GM13977 (cell line): ENCODE measurements at regions not wholly inside any gene's neighbourhood (a gene's known extent, or its start where the extent isn't known, plus 50 kb on each side); places are given as distances from the start of the nearest gene placed in this dataset.

ENCODE experiments used
- DNase-seq: peaks from one replicate; pipeline ENCODE4 v3.0.0; 2012; ENCODE audit warnings: low spot score
- in situ Hi-C: fragments of 300-500 bp; cut with MboI; formaldehyde crosslinking; loops from one replicate; pipeline ENCODE4 v1.12.0; 2022; ENCODE audit warnings: low sequenced_read_pairs, low pct_unique_long_range_greater_than_20kb, mixed read lengths, inconsistent platforms; ENCODE audit not compliant: unreplicated experiment
- TF ChIP-seq, protein P1 (sequence below): IDR thresholded peaks from 2 replicates; pipeline ENCODE4 v1.5.1; 2012; ENCODE audit warnings: mild to moderate bottlenecking, control low read depth; ENCODE audit not compliant: insufficient read depth; ENCODE audit errors: extremely low read depth, missing control alignments

DNA sequence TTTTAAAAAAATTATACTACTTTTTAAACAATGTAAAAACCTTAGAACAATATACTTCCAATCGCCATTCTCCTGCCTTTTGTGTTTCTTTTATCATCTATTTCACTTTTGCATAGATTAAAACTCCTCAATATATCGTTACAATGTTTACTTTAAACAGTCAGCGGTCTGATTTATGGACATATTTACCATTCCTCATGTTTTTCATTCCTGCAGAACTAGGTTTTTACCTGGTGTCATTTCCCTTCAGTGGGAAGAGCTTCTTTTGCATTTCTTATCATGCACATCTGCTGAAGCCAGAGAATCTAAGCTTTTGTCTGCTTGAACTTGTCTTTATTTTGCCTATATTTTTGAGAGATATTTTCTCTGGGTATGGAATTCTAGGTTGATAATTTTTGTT is 277.4 kb upstream of the PLXNA2 start:
- no peak for DNase-seq
- TF ChIP-seq, protein P1, sequence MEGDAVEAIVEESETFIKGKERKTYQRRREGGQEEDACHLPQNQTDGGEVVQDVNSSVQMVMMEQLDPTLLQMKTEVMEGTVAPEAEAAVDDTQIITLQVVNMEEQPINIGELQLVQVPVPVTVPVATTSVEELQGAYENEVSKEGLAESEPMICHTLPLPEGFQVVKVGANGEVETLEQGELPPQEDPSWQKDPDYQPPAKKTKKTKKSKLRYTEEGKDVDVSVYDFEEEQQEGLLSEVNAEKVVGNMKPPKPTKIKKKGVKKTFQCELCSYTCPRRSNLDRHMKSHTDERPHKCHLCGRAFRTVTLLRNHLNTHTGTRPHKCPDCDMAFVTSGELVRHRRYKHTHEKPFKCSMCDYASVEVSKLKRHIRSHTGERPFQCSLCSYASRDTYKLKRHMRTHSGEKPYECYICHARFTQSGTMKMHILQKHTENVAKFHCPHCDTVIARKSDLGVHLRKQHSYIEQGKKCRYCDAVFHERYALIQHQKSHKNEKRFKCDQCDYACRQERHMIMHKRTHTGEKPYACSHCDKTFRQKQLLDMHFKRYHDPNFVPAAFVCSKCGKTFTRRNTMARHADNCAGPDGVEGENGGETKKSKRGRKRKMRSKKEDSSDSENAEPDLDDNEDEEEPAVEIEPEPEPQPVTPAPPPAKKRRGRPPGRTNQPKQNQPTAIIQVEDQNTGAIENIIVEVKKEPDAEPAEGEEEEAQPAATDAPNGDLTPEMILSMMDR = no peak
- in situ Hi-C loops = no loop called here

DNA sequence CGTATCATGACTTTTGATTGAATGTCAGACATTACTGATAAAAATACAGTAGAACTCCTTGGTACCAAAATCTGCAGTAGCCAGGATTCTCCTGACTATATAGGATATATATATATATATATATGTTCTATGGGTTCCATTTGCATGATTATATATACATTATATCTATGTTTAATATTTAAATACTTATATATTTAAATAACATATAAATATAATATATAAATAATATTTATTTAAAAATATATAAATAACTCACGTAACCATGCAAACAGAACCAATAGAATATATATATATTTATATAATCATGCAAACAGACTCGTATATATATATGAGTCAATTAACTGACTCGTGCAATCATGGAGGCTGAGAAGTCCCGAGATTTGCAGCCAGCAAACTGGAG is 278.8 kb upstream of the PLXNA2 start:
- TF ChIP-seq, protein P1 = no peak
- no peak for DNase-seq
- in situ Hi-C loops = no loop called here

DNA sequence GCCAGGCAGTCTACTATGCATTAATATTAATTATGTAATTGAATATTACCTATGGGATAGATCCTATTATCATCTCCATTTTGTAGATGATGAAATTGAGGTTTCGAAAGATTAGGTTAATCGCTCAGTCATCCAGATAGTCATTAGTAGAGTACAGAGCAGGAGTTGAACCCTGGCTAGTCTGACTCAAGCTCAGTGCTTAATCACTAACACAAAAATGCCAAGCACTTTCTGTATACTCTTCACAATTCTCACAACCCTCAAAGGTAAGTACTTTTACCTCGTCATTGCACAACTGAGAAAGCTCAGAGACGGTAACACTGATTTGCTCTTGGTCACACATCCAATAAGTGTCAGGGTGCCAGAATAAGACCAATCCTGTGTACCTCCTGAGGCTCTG is 280.2 kb upstream of the PLXNA2 start:
- DNase-seq = no peak
- in situ Hi-C loops = no loop called here
- TF ChIP-seq, protein P1 = no peak

DNA sequence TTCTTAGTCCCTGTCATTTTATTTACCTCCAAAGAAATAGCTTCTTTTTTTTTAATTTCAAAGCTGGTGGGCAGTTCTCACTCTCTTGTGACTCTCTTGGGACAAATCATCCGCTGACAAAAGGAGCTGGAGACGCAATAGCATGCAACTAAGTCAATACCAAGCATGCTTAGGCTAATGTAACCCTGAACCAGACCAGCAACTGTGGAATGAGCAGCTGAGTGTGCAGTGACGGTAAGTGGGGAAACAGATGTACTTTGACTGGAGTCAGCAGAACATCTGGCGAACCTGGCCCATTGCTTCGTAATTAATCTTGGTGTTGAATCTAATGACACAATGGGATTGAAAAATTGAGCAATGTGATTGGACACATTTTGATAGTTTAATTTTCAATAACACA is 280.7 kb upstream of the PLXNA2 start:
- no peak for DNase-seq
- TF ChIP-seq, protein P1 = no peak
- in situ Hi-C loops = no loop called here

DNA sequence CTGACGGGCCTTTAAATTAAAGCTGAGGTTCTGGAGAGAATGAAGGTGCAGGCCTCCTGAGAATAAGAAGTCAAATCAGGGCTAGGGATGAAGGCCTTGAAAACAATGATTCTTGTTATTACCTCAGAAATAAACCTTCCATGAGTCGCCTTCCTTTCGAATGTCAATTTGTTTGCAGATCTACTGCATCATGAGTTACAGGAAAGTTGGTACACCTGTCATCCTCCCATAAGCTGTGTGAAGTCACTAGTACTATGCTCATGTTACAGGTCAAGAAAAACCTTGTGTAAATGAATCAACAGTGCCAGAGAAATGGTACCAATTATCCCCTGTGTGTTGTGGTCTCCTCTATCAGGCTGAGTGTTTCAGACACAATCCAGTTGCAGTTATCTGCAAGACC is 281.2 kb upstream of the PLXNA2 start:
- DNase-seq = no peak

DNA sequence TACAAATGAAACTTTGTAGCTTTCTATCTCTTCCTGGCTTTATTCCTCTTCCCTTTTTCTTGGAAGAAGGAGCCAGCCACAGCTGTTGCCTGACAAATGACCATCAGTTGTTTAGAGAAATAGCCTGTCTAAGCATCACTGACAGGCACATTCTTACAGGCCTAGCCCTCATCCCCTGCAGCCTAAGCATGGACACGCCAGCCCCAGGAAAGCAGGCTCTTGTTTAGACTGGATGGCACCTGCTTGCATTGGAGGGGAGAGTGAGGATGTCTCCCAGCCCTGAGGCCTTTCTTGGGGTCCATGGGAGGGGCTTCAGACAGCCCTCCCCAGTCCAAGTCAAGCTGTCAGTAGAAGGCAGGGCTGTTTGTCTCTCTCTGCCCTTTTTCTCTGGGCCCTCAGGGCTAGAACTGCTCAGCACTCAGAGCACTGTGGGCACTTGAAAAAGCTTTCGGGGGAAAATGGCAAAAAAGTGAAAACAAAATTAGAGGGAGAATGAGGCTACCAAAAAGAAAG is 282.5 kb upstream of the PLXNA2 start:
- no peak for DNase-seq
- in situ Hi-C loops = no loop called here
- TF ChIP-seq, protein P1 = no peak

More for the DNA sequence above, 281.2 kb upstream of the PLXNA2 start:
- in situ Hi-C loops = no loop called here
- TF ChIP-seq, protein P1 = no peak

DNA sequence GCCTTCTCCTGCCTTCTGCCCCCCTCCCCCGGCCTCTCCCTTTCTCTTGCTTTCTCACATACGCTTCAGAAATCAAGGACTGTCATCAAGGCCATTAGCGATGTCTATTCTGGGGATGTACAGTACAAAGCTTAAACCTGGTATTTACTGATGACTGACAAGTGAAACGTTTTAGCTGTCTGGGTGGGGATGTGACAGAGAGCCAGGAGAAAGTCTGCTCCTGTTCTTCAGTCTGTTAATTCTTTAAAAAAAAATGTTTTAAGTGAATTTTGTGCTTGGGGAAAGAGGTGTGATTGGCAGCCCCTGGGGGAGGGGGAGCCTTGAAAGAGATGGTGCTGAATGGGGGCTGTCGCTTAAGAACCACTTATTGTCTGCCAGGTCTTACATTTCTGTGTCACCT is 283.0 kb upstream of the PLXNA2 start:
- TF ChIP-seq, protein P1 = no peak
- in situ Hi-C loops = no loop called here
- no peak for DNase-seq
